GM23338 (cell line): ENCODE measurements at regions not wholly inside any gene's neighbourhood (a gene's known extent, or its start where the extent isn't known, plus 50 kb on each side); places are given as distances from the start of the nearest gene placed in this dataset.

Experiments used
- ATAC-seq: fragments of 200-7000 bp; cut with Tn5 transposase; 3 replicates; pipeline ENCODE4 v1.9.1; 2020
- DNase-seq: peaks from one replicate; pipeline ENCODE4 v3.0.0-alpha.2; 2015; ENCODE audit warnings: low spot score
- H2AFZ ChIP-seq: fragments of 200-600 bp; sonication (generic); 2 replicates; pipeline ENCODE4 v1.8.0; 2016; ENCODE audit warnings: antibody characterized with exemption, mild to moderate bottlenecking, moderate library complexity
- H3F3A ChIP-seq: fragments of 200-600 bp; sonication (generic); replicated peaks from 2 replicates; pipeline ENCODE4 v1.8.0; 2017; ENCODE audit warnings: antibody characterized with exemption, mixed run types, low read depth
- H3K27ac ChIP-seq: fragments of 200-600 bp; sonication (generic); 2 replicates; pipeline ENCODE4 v1.6.1; 2016; ENCODE audit warnings: low read depth
- H3K27me3 ChIP-seq: fragments of 200-600 bp; sonication (generic); 2 replicates; pipeline ENCODE4 v1.8.0; 2016; ENCODE audit warnings: mild to moderate bottlenecking, mixed run types, moderate library complexity; ENCODE audit not compliant: insufficient read depth
- H3K36me3 ChIP-seq: fragments of 200-600 bp; sonication (generic); 2 replicates; pipeline ENCODE4 v1.8.0; 2016; ENCODE audit warnings: mild to moderate bottlenecking; ENCODE audit not compliant: insufficient read depth
- H3K4me1 ChIP-seq: fragments of 200-600 bp; sonication (generic); 2 replicates; pipeline ENCODE4 v1.8.0; 2016; ENCODE audit warnings: mild to moderate bottlenecking, moderate library complexity; ENCODE audit not compliant: insufficient read depth
- H3K4me2 ChIP-seq: fragments of 200-600 bp; sonication (generic); 2 replicates; pipeline ENCODE4 v1.7.1; 2017; ENCODE audit warnings: mixed run types
- H3K4me3 ChIP-seq: fragments of 200-600 bp; sonication (generic); 2 replicates; pipeline ENCODE4 v1.6.1; 2016; ENCODE audit warnings: mixed run types
- H3K79me2 ChIP-seq: fragments of 200-600 bp; sonication (generic); replicated peaks from 2 replicates; pipeline ENCODE4 v1.8.0; 2017; ENCODE audit warnings: mild to moderate bottlenecking; ENCODE audit not compliant: insufficient read depth
- H3K9me2 ChIP-seq: fragments of 200-600 bp; sonication (generic); 2 replicates; pipeline ENCODE4 v1.8.0; 2017; ENCODE audit not compliant: insufficient read depth
- H4K20me1 ChIP-seq: fragments of 200-600 bp; sonication (generic); replicated peaks from 2 replicates; pipeline ENCODE4 v1.8.0; 2017; ENCODE audit warnings: mild to moderate bottlenecking; ENCODE audit not compliant: insufficient read depth
- H3K27ac Mint-ChIP-seq: 2 replicates; pipeline ENCODE4 v1.8.0; 2020; ENCODE audit warnings: inconsistent platforms, mild to moderate bottlenecking, moderate library complexity, mixed read lengths
- H3K27me3 Mint-ChIP-seq: 3 replicates; pipeline ENCODE4 v1.8.0; 2022; ENCODE audit warnings: low read depth, mild to moderate bottlenecking, moderate library complexity, mixed read lengths, inconsistent platforms; ENCODE audit not compliant: insufficient read depth, poor library complexity
- H3K36me3 Mint-ChIP-seq: 3 replicates; pipeline ENCODE4 v1.8.0; 2021; ENCODE audit warnings: low read depth, mild to moderate bottlenecking, inconsistent platforms, moderate library complexity, mixed read lengths
- H3K4me1 Mint-ChIP-seq: 3 replicates; pipeline ENCODE4 v1.8.0; 2020; ENCODE audit warnings: mild to moderate bottlenecking, inconsistent platforms, mixed read lengths
- H3K4me3 Mint-ChIP-seq: 3 replicates; pipeline ENCODE4 v1.8.0; 2021; ENCODE audit warnings: moderate library complexity, mild to moderate bottlenecking, inconsistent platforms, mixed read lengths
- H3K9me3 Mint-ChIP-seq: 3 replicates; pipeline ENCODE4 v1.8.0; 2020; ENCODE audit warnings: moderate library complexity, mild to moderate bottlenecking, inconsistent platforms, mixed read lengths
- CREB1 ChIP-seq: fragments of 250-450 bp; sonication (Bioruptor Pico); IDR thresholded peaks from 2 replicates; pipeline ENCODE4 v1.5.0; 2020; ENCODE audit warnings: low read depth, mild to moderate bottlenecking, moderate library complexity
- CTCF ChIP-seq, 2 experiments: fragments of 200-600 bp in 1 of 2; sonication (generic) in 1 of 2; conservative IDR thresholded peaks; 2 replicates each; pipeline versions ENCODE4 v1.5.1 to v1.6.1; 2016 to 2017; ENCODE audit warnings: antibody characterized with exemption in 2 of 2, low read depth in 2 of 2, mild to moderate bottlenecking in 2 of 2, moderate library complexity in 1 of 2
- ETS1 ChIP-seq: IDR thresholded peaks from 2 replicates; pipeline ENCODE4 v1.6.1; 2016; ENCODE audit warnings: antibody characterized with exemption
- EZH2phosphoT487 ChIP-seq: fragments of 200-600 bp; sonication (generic); IDR thresholded peaks from one replicate; pipeline ENCODE4 v1.8.1; 2018; ENCODE audit warnings: antibody characterized with exemption; ENCODE audit not compliant: unreplicated experiment
- JUNB ChIP-seq: IDR thresholded peaks from one replicate; pipeline ENCODE4 v1.6.1; 2016; ENCODE audit warnings: antibody characterized with exemption; ENCODE audit not compliant: unreplicated experiment
- NANOG ChIP-seq: IDR thresholded peaks from 2 replicates; pipeline ENCODE4 v1.6.1; 2016; ENCODE audit warnings: antibody characterized with exemption, borderline replicate concordance
- POLR2AphosphoS5 ChIP-seq: IDR thresholded peaks from 2 replicates; pipeline ENCODE4 v1.6.1; 2016; ENCODE audit warnings: antibody characterized with exemption, low read depth
- REST ChIP-seq: IDR thresholded peaks from one replicate; pipeline ENCODE4 v1.6.1; 2018; ENCODE audit warnings: antibody characterized with exemption; ENCODE audit not compliant: unreplicated experiment
- STAT1 ChIP-seq: IDR thresholded peaks from one replicate; pipeline ENCODE4 v1.6.1; 2016; ENCODE audit warnings: antibody characterized with exemption; ENCODE audit not compliant: unreplicated experiment
- ZNF331 ChIP-seq: fragments of 250-450 bp; sonication (Bioruptor Pico); IDR thresholded peaks from 2 replicates; pipeline ENCODE4 v1.5.0; 2020; ENCODE audit warnings: low read depth, mild to moderate bottlenecking, moderate library complexity

GRCh38 chr14:35932659-35933159, 106.6 kb downstream of the BRMS1L start:
- Histone ChIP-seq H3K9me2 (no peaks in the 10 kb centered on the region), H3F3A (no peaks in the 10 kb centered on the region), H3K27ac (no peak overlapping the region), H2AFZ (peak overlapping the region; percentile 85; the same call in 1 of the 2 replicates), H3K4me2 (no peak overlapping the region), H3K36me3 (no peaks in the 10 kb centered on the region), H3K4me3 (no peak overlapping the region), H3K79me2 (no peaks in the 10 kb centered on the region), H3K27me3 (peaks cover 4% of the 10 kb centered on the region; the same call in 1 of the 2 replicates), H4K20me1 (no peaks in the 10 kb centered on the region), H3K4me1 (no peaks in the 10 kb centered on the region)
- Mint-ChIP-seq H3K27ac (no peak overlapping the region), H3K27me3 (no peaks in the 10 kb centered on the region), H3K4me1 (0 out of 3 replicates have a peak, but pooled peaks cover 3% of the 10 kb centered on the region), H3K4me3 (no peak overlapping the region), H3K36me3 (no peaks in the 10 kb centered on the region), H3K9me3 (no peaks in the 10 kb centered on the region)
- DNase-seq (no peak), ATAC-seq (no peak)
- TF ChIP-seq REST = no peak
- no peak for TF ChIP-seq CTCF (conservative IDR thresholded peaks at IDR 0.05; ENCODE audit: low read depth in 2 of 2)
- TF ChIP-seq ZNF331 (CRISPR knock-in tag) = no peak

- Mint-ChIP-seq H3K36me3 (no peaks in the 10 kb centered on the region), H3K4me3 (no peak overlapping the region), H3K4me1 (0 out of 3 replicates have a peak, but pooled peaks cover 3% of the 10 kb centered on the region), H3K9me3 (no peaks in the 10 kb centered on the region), H3K27me3 (no peaks in the 10 kb centered on the region), H3K27ac (no peak overlapping the region)
- H3K79me2 ChIP-seq = no peaks in the 10 kb centered on the region
- H3K27ac ChIP-seq = no peak overlapping the region
- peak overlapping the region; percentile 85; the same call in 1 of the 2 replicates for H2AFZ ChIP-seq
- no peak overlapping the region for H3K4me3 ChIP-seq
- no peak overlapping the region for H3K4me2 ChIP-seq
- no peaks in the 10 kb centered on the region for H3F3A ChIP-seq
- H3K4me1 ChIP-seq = no peaks in the 10 kb centered on the region
- no peaks in the 10 kb centered on the region for H3K9me2 ChIP-seq
- DNase-seq (no peak), ATAC-seq (no peak)
- H3K27me3 ChIP-seq = no peaks in the 10 kb centered on the region
- no peaks in the 10 kb centered on the region for H3K36me3 ChIP-seq
- no peaks in the 10 kb centered on the region for H4K20me1 ChIP-seq
- TF ChIP-seq CREB1 (CRISPR knock-in tag) (no peak), ETS1 (no peak), EZH2phosphoT487 (no peak), REST (no peak), POLR2AphosphoS5 (no peak), NANOG (no peak), ZNF331 (CRISPR knock-in tag) (no peak), JUNB (no peak), STAT1 (no peak)
These were observed 106.0 kb downstream of the BRMS1L start for GRCh38 chr14:35932136-35932535.
